ENCODE measurements at regions not wholly inside any gene's neighbourhood (a gene's known extent, or its start where the extent isn't known, plus 50 kb on each side); places are given as distances from the start of the nearest gene placed in this dataset.

DNA sequence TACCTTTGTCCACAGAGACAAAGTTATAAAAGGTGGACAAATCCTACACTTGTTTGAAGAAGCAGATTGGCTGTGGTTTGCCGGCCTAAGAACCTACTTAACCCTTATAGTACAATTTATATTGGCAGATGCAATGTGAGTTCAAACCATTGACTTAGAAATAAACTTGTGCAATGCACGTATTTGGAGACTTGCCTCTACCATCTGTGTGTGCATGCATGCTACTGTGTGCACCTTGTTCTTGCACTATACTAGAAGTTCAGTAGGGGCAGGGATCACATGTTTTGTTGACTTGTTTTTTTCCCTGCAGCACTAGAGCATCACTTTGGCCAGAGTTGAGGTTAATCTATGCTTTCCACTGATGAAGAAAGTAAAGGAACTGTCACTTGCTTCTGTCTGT lies 163.1 kb upstream of the SERP2 start (continued):
- TF ChIP-seq ZNF174 (tag by site-specific recombination; IDR thresholded peaks at IDR 0.05) (no peak), ZNF747 (tag by site-specific recombination; IDR thresholded peaks at IDR 0.05) (no peak)

DNA sequence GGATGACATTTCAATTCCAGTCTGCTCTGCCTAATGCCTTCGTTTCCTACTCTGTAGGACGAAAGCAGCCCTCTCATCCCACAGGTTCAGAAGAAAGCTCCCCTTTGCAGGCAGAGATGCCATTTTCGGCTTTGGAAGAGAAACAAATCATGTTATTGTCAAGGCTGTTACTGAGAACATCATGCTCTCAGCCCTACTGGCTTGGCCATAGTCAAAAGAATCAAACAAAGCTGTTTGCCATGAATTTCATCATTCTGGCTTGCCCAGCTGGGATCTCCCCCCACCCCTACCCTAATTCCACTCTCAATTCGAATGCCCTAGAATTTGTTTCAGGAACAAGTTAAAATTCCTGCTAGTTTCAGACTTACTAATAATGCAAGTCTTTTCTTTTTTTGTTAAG lies 162.3 kb upstream of the SERP2 start:
- CTCF ChIA-PET = no interaction called here
- Histone ChIP-seq H3K4me3 (ENCODE audit: low read depth, low read length) (no peak overlapping the region), H3K36me3 (ENCODE audit: control insufficient read depth in 2 of 2, insufficient read depth in 1 of 2, low read length in 2 of 2) (no peaks in the 10 kb centered on the region), H3K9me3 (ENCODE audit: control insufficient read depth, insufficient read depth, low read depth, low read length) (no peaks in the 10 kb centered on the region), H3K4me1 (ENCODE audit: control insufficient read depth, insufficient read depth, low read length) (no peaks in the 10 kb centered on the region), H3K27ac (ENCODE audit: extremely low read depth, low read depth, low read length) (no peak overlapping the region)
- TF ChIP-seq ZNF664 (tag by site-specific recombination; IDR thresholded peaks at IDR 0.05) (no peak), ZNF248 (tag by site-specific recombination; IDR thresholded peaks at IDR 0.05) (no peak), ZNF791 (tag by site-specific recombination; IDR thresholded peaks at IDR 0.05) (no peak), SP7 (tag by site-specific recombination; IDR thresholded peaks at IDR 0.05) (no peak), ZNF529 (tag by site-specific recombination; IDR thresholded peaks at IDR 0.05; ENCODE audit: insufficient replicate concordance) (no peak), ZNF777 (tag by site-specific recombination; IDR thresholded peaks at IDR 0.05; ENCODE audit: borderline replicate concordance) (no peak), ZNF362 (tag by site-specific recombination; IDR thresholded peaks at IDR 0.05) (no peak), ZNF521 (tag by site-specific recombination; IDR thresholded peaks at IDR 0.05) (no peak), ZBTB11 (tag by site-specific recombination; conservative IDR thresholded peaks at IDR 0.05; ENCODE audit: low read depth) (no peak), ZNF660 (tag by site-specific recombination; IDR thresholded peaks at IDR 0.05) (no peak), ZNF211 (tag by site-specific recombination; IDR thresholded peaks at IDR 0.05; ENCODE audit: low read depth) (no peak), ZNF19 (tag by site-specific recombination; IDR thresholded peaks at IDR 0.05; ENCODE audit: low read depth) (no peak), ZNF514 (tag by site-specific recombination; IDR thresholded peaks at IDR 0.05) (no peak), ZNF623 (tag by site-specific recombination; IDR thresholded peaks at IDR 0.05) (no peak)
- TF ChIP-seq, protein P1, sequence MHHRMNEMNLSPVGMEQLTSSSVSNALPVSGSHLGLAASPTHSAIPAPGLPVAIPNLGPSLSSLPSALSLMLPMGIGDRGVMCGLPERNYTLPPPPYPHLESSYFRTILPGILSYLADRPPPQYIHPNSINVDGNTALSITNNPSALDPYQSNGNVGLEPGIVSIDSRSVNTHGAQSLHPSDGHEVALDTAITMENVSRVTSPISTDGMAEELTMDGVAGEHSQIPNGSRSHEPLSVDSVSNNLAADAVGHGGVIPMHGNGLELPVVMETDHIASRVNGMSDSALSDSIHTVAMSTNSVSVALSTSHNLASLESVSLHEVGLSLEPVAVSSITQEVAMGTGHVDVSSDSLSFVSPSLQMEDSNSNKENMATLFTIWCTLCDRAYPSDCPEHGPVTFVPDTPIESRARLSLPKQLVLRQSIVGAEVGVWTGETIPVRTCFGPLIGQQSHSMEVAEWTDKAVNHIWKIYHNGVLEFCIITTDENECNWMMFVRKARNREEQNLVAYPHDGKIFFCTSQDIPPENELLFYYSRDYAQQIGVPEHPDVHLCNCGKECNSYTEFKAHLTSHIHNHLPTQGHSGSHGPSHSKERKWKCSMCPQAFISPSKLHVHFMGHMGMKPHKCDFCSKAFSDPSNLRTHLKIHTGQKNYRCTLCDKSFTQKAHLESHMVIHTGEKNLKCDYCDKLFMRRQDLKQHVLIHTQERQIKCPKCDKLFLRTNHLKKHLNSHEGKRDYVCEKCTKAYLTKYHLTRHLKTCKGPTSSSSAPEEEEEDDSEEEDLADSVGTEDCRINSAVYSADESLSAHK (tag by site-specific recombination; IDR thresholded peaks at IDR 0.05) = no peak
- TF ChIP-seq, protein P2, sequence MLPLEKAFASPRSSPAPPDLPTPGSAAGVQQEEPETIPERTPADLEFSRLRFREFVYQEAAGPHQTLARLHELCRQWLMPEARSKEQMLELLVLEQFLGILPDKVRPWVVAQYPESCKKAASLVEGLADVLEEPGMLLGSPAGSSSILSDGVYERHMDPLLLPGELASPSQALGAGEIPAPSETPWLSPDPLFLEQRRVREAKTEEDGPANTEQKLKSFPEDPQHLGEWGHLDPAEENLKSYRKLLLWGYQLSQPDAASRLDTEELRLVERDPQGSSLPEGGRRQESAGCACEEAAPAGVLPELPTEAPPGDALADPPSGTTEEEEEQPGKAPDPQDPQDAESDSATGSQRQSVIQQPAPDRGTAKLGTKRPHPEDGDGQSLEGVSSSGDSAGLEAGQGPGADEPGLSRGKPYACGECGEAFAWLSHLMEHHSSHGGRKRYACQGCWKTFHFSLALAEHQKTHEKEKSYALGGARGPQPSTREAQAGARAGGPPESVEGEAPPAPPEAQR (tag by site-specific recombination; IDR thresholded peaks at IDR 0.05) = no peak
- TF ChIP-seq, protein P3, sequence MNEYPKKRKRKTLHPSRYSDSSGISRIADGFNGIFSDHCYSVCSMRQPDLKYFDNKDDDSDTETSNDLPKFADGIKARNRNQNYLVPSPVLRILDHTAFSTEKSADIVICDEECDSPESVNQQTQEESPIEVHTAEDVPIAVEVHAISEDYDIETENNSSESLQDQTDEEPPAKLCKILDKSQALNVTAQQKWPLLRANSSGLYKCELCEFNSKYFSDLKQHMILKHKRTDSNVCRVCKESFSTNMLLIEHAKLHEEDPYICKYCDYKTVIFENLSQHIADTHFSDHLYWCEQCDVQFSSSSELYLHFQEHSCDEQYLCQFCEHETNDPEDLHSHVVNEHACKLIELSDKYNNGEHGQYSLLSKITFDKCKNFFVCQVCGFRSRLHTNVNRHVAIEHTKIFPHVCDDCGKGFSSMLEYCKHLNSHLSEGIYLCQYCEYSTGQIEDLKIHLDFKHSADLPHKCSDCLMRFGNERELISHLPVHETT (tag by site-specific recombination; IDR thresholded peaks at IDR 0.05) = no peak
- POLR2A ChIA-PET = no interaction called here
